C4-2B (cell line): ENCODE measurements at regions not wholly inside any gene's neighbourhood (a gene's known extent, or its start where the extent isn't known, plus 50 kb on each side); places are given as distances from the start of the nearest gene placed in this dataset.

Experiments
- CTCF ChIP-seq: fragments of 450-650 bp; conservative IDR thresholded peaks from 2 replicates; pipeline ENCODE4 v1.5.1; 2017; ENCODE audit warnings: mild to moderate bottlenecking
- ZFX ChIP-seq: fragments of 450-650 bp; IDR thresholded peaks from 2 replicates; pipeline ENCODE4 v1.6.1; 2017

- TF ChIP-seq CTCF (no peak), ZFX (no peak)
Observed at GRCh38 chr4:14237911-14238310, 610.4 kb upstream of the BOD1L1 start.
